Heart left ventricle (tissue), 16 donors: ENCODE measurements at regions not wholly inside any gene's neighbourhood (a gene's known extent, or its start where the extent isn't known, plus 50 kb on each side); places are given as distances from the start of the nearest gene placed in this dataset.

Experiments used
- ATAC-seq, 4 donors: fragments of 200-7000 bp; cut with Tn5 transposase; one replicate each; pipeline ENCODE4 v1.9.1; 2020 to 2022; ENCODE audit warnings: moderate library complexity in 4 of 4, mild to moderate bottlenecking in 3 of 4, moderate number of reproducible peaks in 1 of 4
- DNase-seq, 5 donors: peaks; one replicate each; pipeline ENCODE4 v3.0.0-alpha.2; 2020
- H3K27ac ChIP-seq, 12 donors: fragments of 200-600 bp; sonication (generic) in 4 of 12; one replicate each; pipeline versions ENCODE4 v1.5.0 to v1.8.0; 2016 to 2022; ENCODE audit warnings: mild to moderate bottlenecking in 2 of 12
- H3K27me3 ChIP-seq, 9 donors: fragments of 200-600 bp; sonication (generic) in 2 of 9; one replicate each; pipeline versions ENCODE4 v1.5.1 to v1.8.0; 2016 to 2022; ENCODE audit warnings: mild to moderate bottlenecking in 3 of 9
- H3K36me3 ChIP-seq, 9 donors: fragments of 200-600 bp; sonication (generic) in 2 of 9; one replicate each; pipeline versions ENCODE4 v1.5.0 to v1.8.0; 2018 to 2022; ENCODE audit warnings: mild to moderate bottlenecking in 2 of 9
- H3K4me1 ChIP-seq, 12 donors: fragments of 200-600 bp; sonication (generic) in 4 of 12; one replicate each; pipeline versions ENCODE4 v1.5.0 to v1.8.0; 2016 to 2022; ENCODE audit warnings: mild to moderate bottlenecking in 3 of 12
- H3K4me3 ChIP-seq, 12 donors: fragments of 200-600 bp; sonication (generic) in 4 of 12; one replicate each; pipeline versions ENCODE4 v1.5.0 to v1.8.0; 2017 to 2022; ENCODE audit warnings: mild to moderate bottlenecking in 9 of 12, moderate library complexity in 4 of 12
- H3K9me3 ChIP-seq, 12 donors: fragments of 200-600 bp; sonication (generic) in 4 of 12; one replicate each; pipeline versions ENCODE4 v1.5.0 to v1.8.0; 2016 to 2022; ENCODE audit warnings: mild to moderate bottlenecking in 1 of 12
- CTCF ChIP-seq, 12 donors: fragments of 200-600 bp; sonication (generic) in 4 of 12; IDR thresholded peaks; one replicate each; pipeline versions ENCODE4 v1.5.0 to v1.8.0; 2018 to 2022; ENCODE audit warnings: antibody characterized with exemption in 12 of 12, mild to moderate bottlenecking in 5 of 12
- POLR2A ChIP-seq, 2 donors: fragments of 450-650 bp; IDR thresholded peaks; one replicate each; pipeline ENCODE4 v1.6.1; 2017; ENCODE audit warnings: antibody characterized with exemption in 2 of 2, mild to moderate bottlenecking in 2 of 2, moderate library complexity in 2 of 2
- WGBS, 4 donors: extraction: QIAGEN DNeasy Blood & Tissue Kit in 2 of 4; methylation state at CpG; one replicate each; pipeline versions ENCODE4 v1.1.5 to v1.1.7; 2013 to 2018; 5-methylcytosine and 5-hydroxymethylcytosine counted together
- intact Hi-C, 10 donors: fragments of 100-400 bp; cut with DNase I; formaldehyde crosslinking; loops; one replicate each; pipeline versions ENCODE4 v1.11.1 to v1.14.2; 2022
- donor health status: ischemic (EF 13 %, LVEDD 7.1; RV severe dilation, severe dysfunction).
- donor health status: healthy with polysubstance abuse.
- donor health status: DM: no; HTN: yes; CAD: no.
- donor health status: DM: no; HTN: no; CAD: no.
- donor health status: ischemic (EF 25% LVEDD 6.9; RV normal size, moderate dysfunction).
- donor health status: ischemic (EF 25% LVEDD 5.7; RV mildly dilated, moderate dysfunction).
- donor health status: healthy.
- donor health status: DM: yes; HTN: yes; CAD: no.
- donor health status: ischemic (EF 35%, LVEDD 5.7; RV mildly dilated, moderate dysfunction).
- donor health status: nonischemic (EF 11% LVEDD 7.7; RV severe dilation, severe dysfunction).
- donor health status: DM: yes; HTN: yes; CAD: no.
- donor health status: PGD.
- donor health status: ischemic (EF 29% LVEDD 5.4; RV normal size, mild dysfunction).
- donor health status: nonischemic (EF 23%, LVEDD 6.1; RV moderate dilation, normal function).

- Histone ChIP-seq H3K9me3 (peaks cover 0 to 14% (median 0%) of the 10 kb centered on the region in 12 donors), H3K4me3 (no peak overlapping the region), H3K4me1 (no peaks in the 10 kb centered on the region), H3K36me3 (no peaks in the 10 kb centered on the region), H3K27me3 (no peaks in the 10 kb centered on the region), H3K27ac (no peak overlapping the region)
- ATAC-seq (no peak), DNase-seq (no peak)
- WGBS, 4 donors, result 66 to 69% (median 67%) methylated on average over 5 of the region's 5 CpGs
- no peak for TF ChIP-seq CTCF (IDR thresholded peaks at IDR 0.05)
- no peak for TF ChIP-seq POLR2A (IDR thresholded peaks at IDR 0.05)
- intact Hi-C loops, result no loop called here
Measured at GRCh38 chr16:25493136-25493811, 198.5 kb upstream of the HS3ST4 start.

- intact Hi-C loops, result no loop called here
- WGBS, 4 donors, result 75 to 86% (median 84%) methylated on average over 4 of the region's 4 CpGs
- H3K9me3 ChIP-seq, result peaks cover 0 to 29% (median 9%) of the 10 kb centered on the region in 12 donors
- no peak overlapping the region for H3K4me3 ChIP-seq
- H3K36me3 ChIP-seq, result no peaks in the 10 kb centered on the region
- H3K27me3 ChIP-seq, result no peaks in the 10 kb centered on the region
- DNase-seq (no peak), ATAC-seq (no peak)
- H3K27ac ChIP-seq, result no peak overlapping the region
- H3K4me1 ChIP-seq, result no peaks in the 10 kb centered on the region
- TF ChIP-seq CTCF (IDR thresholded peaks at IDR 0.05), result no peak
- no peak for TF ChIP-seq POLR2A (IDR thresholded peaks at IDR 0.05)
Measured at GRCh38 chr16:25488435-25488834, 203.3 kb upstream of the HS3ST4 start.

GRCh38 chr16:25487888-25488287 is 203.9 kb upstream of the HS3ST4 start:
- no peak for TF ChIP-seq POLR2A (IDR thresholded peaks at IDR 0.05)
- no peak for TF ChIP-seq CTCF (IDR thresholded peaks at IDR 0.05)
- no peaks in the 10 kb centered on the region for H3K36me3 ChIP-seq
- no peaks in the 10 kb centered on the region for H3K4me1 ChIP-seq
- intact Hi-C loops, result no loop called here
- WGBS, 4 donors, result 20 to 38% (median 33%) methylated on average over 1 of the region's 1 CpG
- no peak overlapping the region for H3K27ac ChIP-seq
- H3K9me3 ChIP-seq, result peaks cover 0 to 29% (median 9%) of the 10 kb centered on the region in 12 donors
- no peaks in the 10 kb centered on the region for H3K27me3 ChIP-seq
- ATAC-seq (no peak), DNase-seq (no peak)
- H3K4me3 ChIP-seq, result no peak overlapping the region

- no peaks in the 10 kb centered on the region for H3K36me3 ChIP-seq
- H3K9me3 ChIP-seq, result peaks cover 0 to 6% (median 0%) of the 10 kb centered on the region in 12 donors
- TF ChIP-seq CTCF (IDR thresholded peaks at IDR 0.05) (no peak), POLR2A (IDR thresholded peaks at IDR 0.05) (no peak)
- intact Hi-C loops, result no loop called here
- no peak overlapping the region for H3K27ac ChIP-seq
- no peak overlapping the region for H3K4me3 ChIP-seq
- H3K27me3 ChIP-seq, result no peaks in the 10 kb centered on the region
- DNase-seq (no peak), ATAC-seq (no peak)
- 19 to 47% (median 34%) methylated on average over 1 of the region's 1 CpG for WGBS, 4 donors
- H3K4me1 ChIP-seq, result no peaks in the 10 kb centered on the region
Measured at GRCh38 chr16:25481636-25482035, 210.1 kb upstream of the HS3ST4 start.
